H1 (cell line): ENCODE measurements at regions not wholly inside any gene's neighbourhood (a gene's known extent, or its start where the extent isn't known, plus 50 kb on each side); places are given as distances from the start of the nearest gene placed in this dataset.

Experiments
- CTCF ChIA-PET: fragments of 300-600 bp; sonication (Branson Sonifier 250); formaldehyde crosslinking; loops from one replicate; lab custom pipeline; 2021; ENCODE audit not compliant: partially characterized antibody; lab: Charles Lee
- POLR2A ChIA-PET: fragments of 300-600 bp; sonication (Branson Sonifier 250); formaldehyde crosslinking; loops from one replicate; lab custom pipeline; 2021; ENCODE audit warnings: inconsistent platforms; ENCODE audit not compliant: partially characterized antibody; lab: Charles Lee
- DNase-seq, 2 experiments: peaks; one replicate each; pipeline versions ENCODE4 v3.0.0 to v3.0.0-alpha.2; 2010 to 2022; ENCODE audit warnings: low spot score in 2 of 2, low read depth in 1 of 2, mixed read lengths in 1 of 2
- FAIRE-seq: peaks from 2 replicates; lab custom pipeline; 2011; peaks lifted over from hg19 to GRCh38; lab: Jason Lieb, UNC
- H2AFZ ChIP-seq: 2 replicates; pipeline ENCODE4 v1.8.1; 2012; ENCODE audit warnings: low read length, inconsistent platforms
- H2AK5ac ChIP-seq: 2 replicates; pipeline ENCODE4 v1.6.1; 2013; ENCODE audit warnings: low read depth, low read length
- H2BK120ac ChIP-seq: replicated peaks from 2 replicates; pipeline ENCODE3; 2013; ENCODE audit warnings: low read depth, low read length, inconsistent platforms
- H2BK12ac ChIP-seq: 2 replicates; pipeline ENCODE4 v1.6.1; 2013; ENCODE audit warnings: low read depth, low read length
- H2BK15ac ChIP-seq: 2 replicates; pipeline ENCODE4 v1.6.1; 2013; ENCODE audit warnings: low read length
- H2BK20ac ChIP-seq: 2 replicates; pipeline ENCODE4 v1.6.1; 2013; ENCODE audit warnings: low read length
- H2BK5ac ChIP-seq: 2 replicates; pipeline ENCODE4 v1.6.1; 2013; ENCODE audit warnings: low read depth, low read length
- H3K14ac ChIP-seq: 2 replicates; pipeline ENCODE4 v1.6.1; 2013; ENCODE audit warnings: inconsistent platforms; ENCODE audit not compliant: insufficient read length
- H3K18ac ChIP-seq: 2 replicates; pipeline ENCODE4 v1.6.1; 2013; ENCODE audit warnings: low read length; ENCODE audit errors: extremely low read depth
- H3K23ac ChIP-seq: 2 replicates; pipeline ENCODE4 v1.6.1; 2013; ENCODE audit warnings: inconsistent platforms; ENCODE audit not compliant: insufficient read length
- H3K23me2 ChIP-seq: 2 replicates; pipeline ENCODE4 v1.6.1; 2013; ENCODE audit warnings: low read depth, low read length
- H3K27ac ChIP-seq: 2 replicates; pipeline ENCODE4 v1.6.1; 2011; ENCODE audit warnings: low read depth, low read length, inconsistent platforms
- H3K27me3 ChIP-seq, 4 experiments: replicated peaks in 1 of 4; 1 replicate in 1 of 4; 2 replicates in 3 of 4; pipeline versions ENCODE4 v1.6.1 to v1.8.1; 2011 to 2013; ENCODE audit warnings: low read length in 3 of 4, mild to moderate bottlenecking in 3 of 4, inconsistent platforms in 2 of 4, mixed read lengths in 2 of 4, moderate library complexity in 1 of 4; ENCODE audit not compliant: control insufficient read depth in 3 of 4, insufficient read depth in 3 of 4; ENCODE audit errors: extremely low read depth in 1 of 4
- H3K36me3 ChIP-seq, 4 experiments: 2 replicates each; pipeline versions ENCODE4 v1.6.1 to v1.8.1; 2011 to 2013; ENCODE audit warnings: mild to moderate bottlenecking in 4 of 4, low read length in 3 of 4, moderate library complexity in 2 of 4, control low read depth in 1 of 4, inconsistent platforms in 1 of 4; ENCODE audit not compliant: insufficient read depth in 4 of 4, control insufficient read depth in 2 of 4
- H3K4ac ChIP-seq: replicated peaks from 2 replicates; pipeline ENCODE3; 2013; ENCODE audit warnings: low read length, low read depth, mixed read lengths, inconsistent platforms; ENCODE audit not compliant: insufficient read length
- H3K4me1 ChIP-seq, 4 experiments: replicated peaks in 1 of 4; 1 replicate in 1 of 4; 2 replicates in 3 of 4; pipeline versions ENCODE4 v1.6.1 to v1.8.1; 2011 to 2013; ENCODE audit warnings: low read length in 3 of 4, inconsistent platforms in 2 of 4, mixed read lengths in 1 of 4; ENCODE audit not compliant: insufficient read depth in 4 of 4, control insufficient read depth in 3 of 4
- H3K4me2 ChIP-seq, 2 experiments: 2 replicates each; pipeline versions ENCODE4 v1.6.1 to v1.8.1; 2011 to 2013; ENCODE audit warnings: low read depth in 2 of 2, low read length in 2 of 2, control low read depth in 1 of 2, inconsistent platforms in 1 of 2, mild to moderate bottlenecking in 1 of 2; ENCODE audit not compliant: insufficient read depth in 1 of 2
- H3K4me3 ChIP-seq, 4 experiments: fragments of 200-600, 300-600 bp in 1 of 4; sonication (generic), shearing (Covaris generic), sonication (Bioruptor Twin) in 1 of 4; 2 replicates each; pipeline versions ENCODE4 v1.5.1 to v1.8.1; 2011 to 2016; ENCODE audit warnings: low read length in 4 of 4, low read depth in 3 of 4, control low read depth in 2 of 4, inconsistent platforms in 2 of 4, mild to moderate bottlenecking in 2 of 4, mixed read lengths in 1 of 4, moderate library complexity in 1 of 4; ENCODE audit not compliant: insufficient read depth in 2 of 4; ENCODE audit errors: extremely low read depth in 1 of 4
- H3K56ac ChIP-seq: replicated peaks from 2 replicates; pipeline ENCODE3; 2013; ENCODE audit warnings: low read depth, mild to moderate bottlenecking, mixed read lengths, low read length, inconsistent platforms; ENCODE audit not compliant: insufficient read length
- H3K79me1 ChIP-seq: 2 replicates; pipeline ENCODE4 v1.6.1; 2013; ENCODE audit warnings: low read depth, low read length, control low read depth
- H3K79me2 ChIP-seq, 2 experiments: 2 replicates each; pipeline versions ENCODE4 v1.6.1 to v1.8.1; 2012 to 2013; ENCODE audit warnings: low read length in 2 of 2, mild to moderate bottlenecking in 2 of 2, inconsistent platforms in 1 of 2; ENCODE audit not compliant: insufficient read depth in 2 of 2, control insufficient read depth in 1 of 2
- H3K9ac ChIP-seq, 4 experiments: replicated peaks in 1 of 4; 1 replicate in 1 of 4; 2 replicates in 3 of 4; pipeline versions ENCODE4 v1.6.1 to v1.8.1; 2011 to 2013; ENCODE audit warnings: low read depth in 3 of 4, low read length in 3 of 4, control low read depth in 2 of 4, mild to moderate bottlenecking in 2 of 4, moderate library complexity in 2 of 4, inconsistent platforms in 1 of 4; ENCODE audit errors: extremely low read depth in 1 of 4
- H3K9me3 ChIP-seq, 2 experiments: 2 replicates each; pipeline versions ENCODE4 v1.6.1 to v1.8.1; 2012 to 2013; ENCODE audit warnings: mild to moderate bottlenecking in 2 of 2, moderate library complexity in 2 of 2, control low read depth in 1 of 2, inconsistent platforms in 1 of 2, low read depth in 1 of 2, low read length in 1 of 2, mixed read lengths in 1 of 2; ENCODE audit not compliant: insufficient read depth in 2 of 2
- H4K20me1 ChIP-seq, 2 experiments: replicated peaks in 1 of 2; 2 replicates each; pipeline versions ENCODE3 to v1.8.1; 2011 to 2013; ENCODE audit warnings: inconsistent platforms in 2 of 2, low read length in 2 of 2, mild to moderate bottlenecking in 1 of 2; ENCODE audit not compliant: insufficient read depth in 2 of 2, control insufficient read depth in 1 of 2
- H4K5ac ChIP-seq: 2 replicates; pipeline ENCODE4 v1.6.1; 2013; ENCODE audit warnings: low read length, low read depth, mixed read lengths, inconsistent platforms; ENCODE audit not compliant: insufficient read length
- H4K8ac ChIP-seq: 2 replicates; pipeline ENCODE4 v1.8.0; 2013; ENCODE audit warnings: mild to moderate bottlenecking, moderate library complexity, low read length, inconsistent platforms; ENCODE audit not compliant: insufficient read depth; ENCODE audit errors: extremely low read depth
- H4K91ac ChIP-seq: replicated peaks from 2 replicates; pipeline ENCODE3; 2013; ENCODE audit warnings: low read length, mixed read lengths, inconsistent platforms; ENCODE audit not compliant: insufficient read length
- CBX5 ChIP-seq: fragments of 300-800, 300-1000 bp; sonication (generic); IDR thresholded peaks from 2 replicates; pipeline ENCODE4 v1.7.1; 2016; ENCODE audit warnings: antibody characterized with exemption, low read length, low read depth
- CHD2 ChIP-seq: IDR thresholded peaks from 2 replicates; pipeline ENCODE4 v1.6.1; 2012; ENCODE audit warnings: low read length, improper control_type of control experiment
- CTCF ChIP-seq, 3 experiments: IDR thresholded peaks; 1 replicate in 2 of 3; 2 replicates in 1 of 3; pipeline versions ENCODE4 v1.5.1 to v1.6.1; 2011; ENCODE audit warnings: low read length in 3 of 3, mild to moderate bottlenecking in 3 of 3, inconsistent platforms in 2 of 3, low read depth in 1 of 3, moderate library complexity in 1 of 3; ENCODE audit not compliant: insufficient read depth in 1 of 3; ENCODE audit errors: control extremely low read depth in 1 of 3
- FOSL1 ChIP-seq: IDR thresholded peaks from 2 replicates; pipeline ENCODE4 v1.6.1; 2011; ENCODE audit warnings: mild to moderate bottlenecking, low read depth, low read length, moderate library complexity; ENCODE audit not compliant: insufficient read depth
- NRF1 ChIP-seq: IDR thresholded peaks from 2 replicates; pipeline ENCODE4 v1.6.1; 2011; ENCODE audit warnings: mild to moderate bottlenecking, low read depth, low read length, improper control_type of control experiment
- SAP30 ChIP-seq: fragments of 300-600 bp; sonication (generic); IDR thresholded peaks from 2 replicates; pipeline ENCODE4 v1.7.1; 2012; ENCODE audit warnings: low read length, moderate library complexity, mild to moderate bottlenecking, inconsistent platforms; ENCODE audit not compliant: insufficient read depth, insufficient replicate concordance
- WGBS, 2 experiments: shearing (Covaris generic) in 1 of 2; methylation state at CpG; one replicate each; pipeline versions ENCODE4 v1.1.6 to v1.1.7; 2013 to 2015; ENCODE audit warnings: low lambda C conversion rate in 2 of 2, mixed read lengths in 2 of 2, inconsistent platforms in 1 of 2, low coverage in 1 of 2, missing lambda C conversion rate in 1 of 2; ENCODE audit not compliant: insufficient replicate concordance in 2 of 2, insufficient coverage in 1 of 2, insufficient read length in 1 of 2; ENCODE audit errors: extremely low coverage in 1 of 2, missing lambda C conversion rate in 1 of 2; 5-methylcytosine and 5-hydroxymethylcytosine counted together

GRCh38 chr12:46904406-46905238 lies 78.8 kb upstream of the SLC38A4 start:
- H3K4me2 ChIP-seq = no peak overlapping the region
- CTCF ChIA-PET = interaction anchor here (1.0 to 1.8 kb wide), 2 partner anchors 9 to 16 kb away, joined by 3 to 5 read pairs; no protein-coding TSS in a partner anchor
- FAIRE-seq = no peak
- H3K4ac ChIP-seq = no peak overlapping the region
- no peaks in the 10 kb centered on the region for H3K79me1 ChIP-seq
- H3K23me2 ChIP-seq = no peaks in the 10 kb centered on the region
- no peak overlapping the region for H2AFZ ChIP-seq
- no peaks in the 10 kb centered on the region for H3K36me3 ChIP-seq
- H3K27me3 ChIP-seq = no peaks in the 10 kb centered on the region
- H4K5ac ChIP-seq = no peak overlapping the region
- H3K27ac ChIP-seq = no peak overlapping the region
- no peaks in the 10 kb centered on the region for H3K9me3 ChIP-seq
- H3K4me1 ChIP-seq = no peaks in the 10 kb centered on the region
- no peak overlapping the region for H3K18ac ChIP-seq
- no peak overlapping the region for H2BK20ac ChIP-seq
- no peak for DNase-seq
- WGBS, 2 experiments = 91% methylated on average over 12 of the region's 12 CpGs; no CpG with 5 or more reads in 1 of the 2 experiments
- H3K14ac ChIP-seq = no peak overlapping the region
- no peak overlapping the region for H4K91ac ChIP-seq
- no peak overlapping the region for H2BK12ac ChIP-seq
- no peaks in the 10 kb centered on the region for H4K20me1 ChIP-seq
- no peak overlapping the region for H3K4me3 ChIP-seq
- no peak overlapping the region for H3K23ac ChIP-seq
- H2BK15ac ChIP-seq = no peak overlapping the region
- H2AK5ac ChIP-seq = no peak overlapping the region
- no peak overlapping the region for H4K8ac ChIP-seq
- no peak overlapping the region for H3K9ac ChIP-seq
- H3K56ac ChIP-seq = no peak overlapping the region
- no peaks in the 10 kb centered on the region for H3K79me2 ChIP-seq
- no peak overlapping the region for H2BK5ac ChIP-seq
- POLR2A ChIA-PET = interaction anchor here (1.0 kb wide), 1 partner anchor 636 kb away, joined by 3 read pairs; the partner anchor contains the start of gene SLC38A1
- no peak overlapping the region for H2BK120ac ChIP-seq
- TF ChIP-seq CBX5 (no peak), SAP30 (no peak), CHD2 (no peak), NRF1 (no peak), CTCF (IDR thresholded peaks at IDR 0.05; ENCODE audit: control extremely low read depth in 1 of 3, insufficient read depth in 1 of 3, low read depth in 1 of 3, low read length in 3 of 3) (no peak), FOSL1 (no peak)
